ENCODE measurements at regions not wholly inside any gene's neighbourhood (a gene's known extent, or its start where the extent isn't known, plus 50 kb on each side); places are given as distances from the start of the nearest gene placed in this dataset.

- no peak for TF ChIP-seq CTCF (IDR thresholded peaks at IDR 0.05 in 8 of 11, conservative IDR thresholded peaks at IDR 0.05 in 3 of 11)
- TF ChIP-seq POLR2A (IDR thresholded peaks at IDR 0.05) = no peak
- TF ChIP-seq POLR2AphosphoS5 (IDR thresholded peaks at IDR 0.05) = no peak
Measured at GRCh38 chr9:85298499-85298898, 443.3 kb downstream of the AGTPBP1 start.

Data from spleen (tissue), 7 donors.